ENCODE measurements at regions not wholly inside any gene's neighbourhood (a gene's known extent, or its start where the extent isn't known, plus 50 kb on each side); places are given as distances from the start of the nearest gene placed in this dataset.
A peak's percentile ranks its signal among the peaks of the same experiment; 100 is the strongest.

DNA sequence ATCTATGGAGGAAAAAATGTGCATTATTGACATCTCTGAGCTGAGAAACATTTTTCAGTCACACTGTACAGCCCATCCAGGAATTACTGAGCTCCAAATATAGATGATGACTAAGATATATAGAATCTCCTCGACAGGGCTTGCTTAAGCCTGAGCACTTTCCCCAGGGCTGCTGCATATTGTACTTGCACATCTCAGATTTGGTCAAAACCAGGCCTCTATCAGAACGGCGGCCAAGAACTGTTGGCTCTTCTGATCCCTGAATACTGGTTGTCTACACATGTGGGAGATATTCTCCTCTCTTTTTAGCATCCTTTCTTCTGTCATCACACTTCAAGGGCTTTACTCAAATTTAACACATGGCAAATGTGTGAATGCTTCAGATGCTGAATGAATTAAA is 201.5 kb upstream of the SLC35G4 start:
- DNase-seq (ENCODE audit: insufficient read length, low spot score, missing footprints): peak; percentile 73
- no peaks in the 10 kb centered on the region for H3K4me1 ChIP-seq (ENCODE audit: insufficient read depth, low read length)

GRCh38 chr18:11405804-11406203 is 203.6 kb upstream of the SLC35G4 start:
- H3K27me3 ChIP-seq (ENCODE audit: insufficient read depth, low read length): no peaks in the 10 kb centered on the region
- H3K4me2 ChIP-seq (ENCODE audit: insufficient read depth, low read length): no peak overlapping the region
- no peaks in the 10 kb centered on the region for H3K36me3 ChIP-seq (ENCODE audit: insufficient read depth, low read length)
- no peaks in the 10 kb centered on the region for H3K9me3 ChIP-seq (ENCODE audit: low read depth, low read length)
- H4K20me1 ChIP-seq (ENCODE audit: insufficient read depth, low read length): no peaks in the 10 kb centered on the region
- TF ChIP-seq, protein P1, sequence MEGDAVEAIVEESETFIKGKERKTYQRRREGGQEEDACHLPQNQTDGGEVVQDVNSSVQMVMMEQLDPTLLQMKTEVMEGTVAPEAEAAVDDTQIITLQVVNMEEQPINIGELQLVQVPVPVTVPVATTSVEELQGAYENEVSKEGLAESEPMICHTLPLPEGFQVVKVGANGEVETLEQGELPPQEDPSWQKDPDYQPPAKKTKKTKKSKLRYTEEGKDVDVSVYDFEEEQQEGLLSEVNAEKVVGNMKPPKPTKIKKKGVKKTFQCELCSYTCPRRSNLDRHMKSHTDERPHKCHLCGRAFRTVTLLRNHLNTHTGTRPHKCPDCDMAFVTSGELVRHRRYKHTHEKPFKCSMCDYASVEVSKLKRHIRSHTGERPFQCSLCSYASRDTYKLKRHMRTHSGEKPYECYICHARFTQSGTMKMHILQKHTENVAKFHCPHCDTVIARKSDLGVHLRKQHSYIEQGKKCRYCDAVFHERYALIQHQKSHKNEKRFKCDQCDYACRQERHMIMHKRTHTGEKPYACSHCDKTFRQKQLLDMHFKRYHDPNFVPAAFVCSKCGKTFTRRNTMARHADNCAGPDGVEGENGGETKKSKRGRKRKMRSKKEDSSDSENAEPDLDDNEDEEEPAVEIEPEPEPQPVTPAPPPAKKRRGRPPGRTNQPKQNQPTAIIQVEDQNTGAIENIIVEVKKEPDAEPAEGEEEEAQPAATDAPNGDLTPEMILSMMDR (IDR thresholded peaks at IDR 0.05; ENCODE audit: extremely low read depth, low read depth, low read length): no peak
- no peak overlapping the region for H2AFZ ChIP-seq (ENCODE audit: low read length)
- no peak overlapping the region for H3K4me3 ChIP-seq (ENCODE audit: insufficient read depth, low read length)
- H3K4me1 ChIP-seq (ENCODE audit: insufficient read depth, low read length): no peaks in the 10 kb centered on the region
- H3K79me2 ChIP-seq (ENCODE audit: insufficient read depth, low read length): no peaks in the 10 kb centered on the region
- no peak for DNase-seq (ENCODE audit: insufficient read length, low spot score, missing footprints)
- no peak overlapping the region for H3K27ac ChIP-seq (ENCODE audit: low read depth, low read length)

More for the DNA sequence above, 201.5 kb upstream of the SLC35G4 start:
- H3K27me3 ChIP-seq (ENCODE audit: insufficient read depth, low read length): no peaks in the 10 kb centered on the region
- no peak overlapping the region for H3K4me3 ChIP-seq (ENCODE audit: insufficient read depth, low read length)
- TF ChIP-seq, protein P1 (IDR thresholded peaks at IDR 0.05; ENCODE audit: extremely low read depth, low read depth, low read length): no peak
- no peaks in the 10 kb centered on the region for H3K79me2 ChIP-seq (ENCODE audit: insufficient read depth, low read length)
- no peaks in the 10 kb centered on the region for H4K20me1 ChIP-seq (ENCODE audit: insufficient read depth, low read length)
- no peaks in the 10 kb centered on the region for H3K9me3 ChIP-seq (ENCODE audit: low read depth, low read length)
- H3K4me2 ChIP-seq (ENCODE audit: insufficient read depth, low read length): no peak overlapping the region
- H2AFZ ChIP-seq (ENCODE audit: low read length): no peak overlapping the region
- H3K36me3 ChIP-seq (ENCODE audit: insufficient read depth, low read length): no peaks in the 10 kb centered on the region
- H3K27ac ChIP-seq (ENCODE audit: low read depth, low read length): no peak overlapping the region

GRCh38 chr18:11400703-11401102 is 208.7 kb upstream of the SLC35G4 start:
- TF ChIP-seq, protein P1 (IDR thresholded peaks at IDR 0.05; ENCODE audit: extremely low read depth, low read depth, low read length): no peak
- Histone ChIP-seq H4K20me1 (ENCODE audit: insufficient read depth, low read length) (no peaks in the 10 kb centered on the region), H3K4me3 (ENCODE audit: insufficient read depth, low read length) (no peak overlapping the region), H3K9me3 (ENCODE audit: low read depth, low read length) (no peaks in the 10 kb centered on the region), H3K4me2 (ENCODE audit: insufficient read depth, low read length) (no peak overlapping the region), H3K4me1 (ENCODE audit: insufficient read depth, low read length) (no peaks in the 10 kb centered on the region), H3K79me2 (ENCODE audit: insufficient read depth, low read length) (no peaks in the 10 kb centered on the region), H3K36me3 (ENCODE audit: insufficient read depth, low read length) (no peaks in the 10 kb centered on the region), H2AFZ (ENCODE audit: low read length) (no peak overlapping the region), H3K27ac (ENCODE audit: low read depth, low read length) (no peak overlapping the region), H3K27me3 (ENCODE audit: insufficient read depth, low read length) (no peaks in the 10 kb centered on the region)
- no peak for DNase-seq (ENCODE audit: insufficient read length, low spot score, missing footprints)

DNA sequence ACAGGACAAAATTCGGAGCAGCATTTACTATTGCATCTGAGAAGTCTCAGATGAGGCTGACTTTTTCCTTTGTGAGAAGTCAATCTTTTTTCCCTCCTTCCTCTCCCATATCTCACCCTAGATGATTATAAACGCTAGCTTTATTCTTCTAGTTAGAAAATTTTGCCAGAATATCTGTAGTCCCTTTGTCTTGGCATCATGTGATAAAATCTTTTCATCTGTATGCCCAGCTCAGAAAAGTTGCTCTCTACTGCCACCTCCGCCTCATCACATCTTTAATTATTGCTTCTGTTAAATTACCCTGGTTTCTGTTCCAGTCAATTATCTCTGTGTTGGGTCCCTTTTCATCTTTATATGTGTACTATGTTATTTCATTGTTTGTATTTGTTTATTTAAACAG is 210.8 kb upstream of the SLC35G4 start:
- no peak overlapping the region for H3K27ac ChIP-seq (ENCODE audit: low read depth, low read length)
- H3K4me1 ChIP-seq (ENCODE audit: insufficient read depth, low read length): no peaks in the 10 kb centered on the region
- H4K20me1 ChIP-seq (ENCODE audit: insufficient read depth, low read length): no peaks in the 10 kb centered on the region
- no peak overlapping the region for H3K4me2 ChIP-seq (ENCODE audit: insufficient read depth, low read length)
- no peaks in the 10 kb centered on the region for H3K79me2 ChIP-seq (ENCODE audit: insufficient read depth, low read length)
- H3K27me3 ChIP-seq (ENCODE audit: insufficient read depth, low read length): no peaks in the 10 kb centered on the region
- no peaks in the 10 kb centered on the region for H3K36me3 ChIP-seq (ENCODE audit: insufficient read depth, low read length)
- H3K9me3 ChIP-seq (ENCODE audit: low read depth, low read length): no peaks in the 10 kb centered on the region
- H3K4me3 ChIP-seq (ENCODE audit: insufficient read depth, low read length): no peak overlapping the region
- DNase-seq (ENCODE audit: insufficient read length, low spot score, missing footprints): no peak
- no peak overlapping the region for H2AFZ ChIP-seq (ENCODE audit: low read length)
- TF ChIP-seq, protein P1 (IDR thresholded peaks at IDR 0.05; ENCODE audit: extremely low read depth, low read depth, low read length): peak; percentile 48

Measured in osteoblast (primary cell).